ENCODE measurements at regions not wholly inside any gene's neighbourhood (a gene's known extent, or its start where the extent isn't known, plus 50 kb on each side); places are given as distances from the start of the nearest gene placed in this dataset.

- no peak for TF ChIP-seq EP300 (IDR thresholded peaks at IDR 0.05; ENCODE audit: low read depth)
- TF ChIP-seq POLR2AphosphoS5 (IDR thresholded peaks at IDR 0.05): no peak
- TF ChIP-seq POLR2A (IDR thresholded peaks at IDR 0.05): no peak
- TF ChIP-seq CTCF (IDR thresholded peaks at IDR 0.05): no peak
- 44 to 83% methylated on average over 1 to 2 of the region's 2 CpGs for WGBS, 2 donors (ENCODE audit: low coverage in 1 of 2)
- Histone ChIP-seq H3K27me3 (no peaks in the 10 kb centered on the region), H3K4me3 (no peak overlapping the region), H3K36me3 (no peaks in the 10 kb centered on the region), H3K27ac (no peak overlapping the region), H3K9me3 (no peaks in the 10 kb centered on the region), H3K4me1 (no peaks in the 10 kb centered on the region)
- DNase-seq: no peak
- intact Hi-C loops (cut with DNase I; ENCODE audit: low total_unique reads) (no loop called here), in situ Hi-C loops (cut with MboI; ENCODE audit: low pct_ligation_motif_present in 1 of 4, low pct_unique_long_range_greater_than_20kb in 1 of 4, low sequenced_read_pairs in 3 of 4) (no loop called here)
Observed at GRCh38 chr1:168888418-168888817, 159.4 kb upstream of the DPT start.

GRCh38 chr1:168892931-168893330 lies 163.9 kb upstream of the DPT start:
- DNase-seq: no peak
- WGBS, 2 donors (ENCODE audit: low coverage in 1 of 2): 55 to 84% methylated on average over 3 of the region's 3 CpGs
- in situ Hi-C loops (cut with MboI; ENCODE audit: low pct_ligation_motif_present in 1 of 4, low pct_unique_long_range_greater_than_20kb in 1 of 4, low sequenced_read_pairs in 3 of 4) (no loop called here), intact Hi-C loops (cut with DNase I; ENCODE audit: low total_unique reads) (no loop called here)
- Histone ChIP-seq H3K9me3 (no peaks in the 10 kb centered on the region), H3K27ac (peak overlapping the region; percentile 19 to 54 (median 44)), H3K27me3 (no peaks in the 10 kb centered on the region), H3K36me3 (no peaks in the 10 kb centered on the region), H3K4me3 (no peak overlapping the region), H3K4me1 (no peaks in the 10 kb centered on the region)
- TF ChIP-seq POLR2AphosphoS5 (IDR thresholded peaks at IDR 0.05): no peak
- TF ChIP-seq EP300 (IDR thresholded peaks at IDR 0.05; ENCODE audit: low read depth): no peak
- no peak for TF ChIP-seq POLR2A (IDR thresholded peaks at IDR 0.05)
- TF ChIP-seq CTCF (IDR thresholded peaks at IDR 0.05): no peak

DNA sequence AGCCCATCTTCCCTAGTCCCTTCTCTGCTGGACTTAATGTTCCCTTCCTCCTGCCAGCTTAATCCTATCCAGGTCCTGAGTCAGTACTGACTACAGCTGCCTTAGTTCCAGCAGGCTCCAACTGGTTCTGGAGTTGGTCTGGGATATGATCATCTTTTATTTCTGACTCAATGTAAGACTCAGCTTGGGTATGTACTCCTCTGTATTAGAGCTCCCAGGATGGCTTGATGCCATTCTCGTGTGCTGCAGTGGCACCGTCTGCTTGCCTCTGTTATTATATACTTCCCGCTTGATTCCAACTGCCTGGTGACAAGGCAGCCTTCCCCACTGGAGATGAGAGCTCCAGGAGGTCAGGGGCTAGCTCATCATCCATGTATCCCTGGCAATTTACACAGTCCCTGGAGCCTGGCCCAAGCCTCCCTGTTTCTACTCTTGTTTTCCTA lies 164.4 kb upstream of the DPT start:
- no peaks in the 10 kb centered on the region for H3K9me3 ChIP-seq
- in situ Hi-C loops (cut with MboI; ENCODE audit: low pct_ligation_motif_present in 1 of 4, low pct_unique_long_range_greater_than_20kb in 1 of 4, low sequenced_read_pairs in 3 of 4) (no loop called here), intact Hi-C loops (cut with DNase I; ENCODE audit: low total_unique reads) (no loop called here)
- no peaks in the 10 kb centered on the region for H3K27me3 ChIP-seq
- H3K4me3 ChIP-seq: no peak overlapping the region
- no peak for DNase-seq
- no peaks in the 10 kb centered on the region for H3K4me1 ChIP-seq
- H3K27ac ChIP-seq: peak overlapping the region; percentile 19 to 61 (median 48)
- no peaks in the 10 kb centered on the region for H3K36me3 ChIP-seq
- 83% methylated on average over 3 of the region's 3 CpGs; no CpG with 5 or more reads in 1 of the 2 donors for WGBS, 2 donors (ENCODE audit: low coverage in 1 of 2)
- TF ChIP-seq EP300 (IDR thresholded peaks at IDR 0.05; ENCODE audit: low read depth) (no peak), POLR2A (IDR thresholded peaks at IDR 0.05) (no peak), CTCF (IDR thresholded peaks at IDR 0.05) (no peak), POLR2AphosphoS5 (IDR thresholded peaks at IDR 0.05) (peak; percentile 12 to 46 (median 29))

GRCh38 chr1:168894397-168894903 lies 165.4 kb upstream of the DPT start:
- Histone ChIP-seq H3K4me3 (no peak overlapping the region), H3K4me1 (no peaks in the 10 kb centered on the region), H3K27ac (peak overlapping the region in 1 of 4 donors; percentile 61), H3K27me3 (no peaks in the 10 kb centered on the region), H3K36me3 (no peaks in the 10 kb centered on the region), H3K9me3 (no peaks in the 10 kb centered on the region)
- 64 to 87% methylated on average over 3 to 4 of the region's 4 CpGs for WGBS, 2 donors (ENCODE audit: low coverage in 1 of 2)
- DNase-seq: no peak
- intact Hi-C loops (cut with DNase I; ENCODE audit: low total_unique reads) (no loop called here), in situ Hi-C loops (cut with MboI; ENCODE audit: low pct_ligation_motif_present in 1 of 4, low pct_unique_long_range_greater_than_20kb in 1 of 4, low sequenced_read_pairs in 3 of 4) (no loop called here)
- TF ChIP-seq EP300 (IDR thresholded peaks at IDR 0.05; ENCODE audit: low read depth) (no peak), POLR2A (IDR thresholded peaks at IDR 0.05) (no peak), POLR2AphosphoS5 (IDR thresholded peaks at IDR 0.05) (no peak), CTCF (IDR thresholded peaks at IDR 0.05) (no peak)

Data from transverse colon (tissue), 4 donors.